Astrocyte (in vitro differentiated cells and primary cell): ENCODE measurements at regions not wholly inside any gene's neighbourhood (a gene's known extent, or its start where the extent isn't known, plus 50 kb on each side); places are given as distances from the start of the nearest gene placed in this dataset.

ENCODE experiments used
- DNase-seq: peaks from one replicate; pipeline ENCODE4 v3.0.0-alpha.2; 2010; ENCODE audit warnings: low read depth
- FAIRE-seq: peaks from 2 replicates; lab custom pipeline; 2011; peaks lifted over from hg19 to GRCh38; lab: Jason Lieb, UNC
- H2AFZ ChIP-seq: 2 replicates; pipeline ENCODE4 v1.6.0; 2012; ENCODE audit warnings: low read depth, low read length, inconsistent platforms
- H3K27ac ChIP-seq: 2 replicates; pipeline ENCODE4 v1.5.1; 2011; ENCODE audit warnings: low read depth, low read length, inconsistent platforms
- H3K27me3 ChIP-seq: 2 replicates; pipeline ENCODE4 v1.6.0; 2011; ENCODE audit warnings: low read length, inconsistent platforms; ENCODE audit not compliant: insufficient read depth
- H3K36me3 ChIP-seq: 2 replicates; pipeline ENCODE4 v1.5.1; 2011; ENCODE audit warnings: low read length, inconsistent platforms; ENCODE audit not compliant: insufficient read depth
- H3K4me1 ChIP-seq: 2 replicates; pipeline ENCODE4 v1.5.1; 2011; ENCODE audit warnings: low read length, inconsistent platforms; ENCODE audit not compliant: insufficient read depth
- H3K4me2 ChIP-seq: 2 replicates; pipeline ENCODE4 v1.6.0; 2012; ENCODE audit warnings: low read length, inconsistent platforms
- H3K4me3 ChIP-seq: 2 replicates; pipeline ENCODE4 v1.5.1; 2011; ENCODE audit warnings: low read depth, mild to moderate bottlenecking, low read length, inconsistent platforms; ENCODE audit not compliant: insufficient read depth
- H3K79me2 ChIP-seq: 2 replicates; pipeline ENCODE4 v1.6.0; 2012; ENCODE audit warnings: mild to moderate bottlenecking, low read length, inconsistent platforms; ENCODE audit not compliant: insufficient read depth
- H3K9ac ChIP-seq: 2 replicates; pipeline ENCODE4 v1.6.0; 2012; ENCODE audit warnings: mild to moderate bottlenecking, low read length, inconsistent platforms
- H3K9me3 ChIP-seq: 2 replicates; pipeline ENCODE4 v1.5.1; 2012; ENCODE audit warnings: low read depth, mild to moderate bottlenecking, low read length, inconsistent platforms; ENCODE audit not compliant: insufficient read depth
- H4K20me1 ChIP-seq: 2 replicates; pipeline ENCODE4 v1.6.0; 2012; ENCODE audit warnings: low read length, inconsistent platforms; ENCODE audit not compliant: insufficient read depth
- H3K27ac Mint-ChIP-seq: one replicate; pipeline ENCODE4 v1.8.0; 2021; ENCODE audit warnings: mild to moderate bottlenecking, mixed read lengths; ENCODE audit not compliant: unreplicated experiment
- H3K27me3 Mint-ChIP-seq: one replicate; pipeline ENCODE4 v1.8.0; 2021; ENCODE audit warnings: low read depth, mixed read lengths; ENCODE audit not compliant: unreplicated experiment
- H3K36me3 Mint-ChIP-seq: one replicate; pipeline ENCODE4 v1.8.0; 2021; ENCODE audit warnings: low read depth, mixed read lengths; ENCODE audit not compliant: unreplicated experiment
- H3K4me1 Mint-ChIP-seq: one replicate; pipeline ENCODE4 v1.8.0; 2021; ENCODE audit warnings: low read depth, mixed read lengths; ENCODE audit not compliant: unreplicated experiment
- H3K4me3 Mint-ChIP-seq: one replicate; pipeline ENCODE4 v1.8.0; 2021; ENCODE audit warnings: mild to moderate bottlenecking, moderate library complexity, mixed read lengths; ENCODE audit not compliant: unreplicated experiment
- H3K9me3 Mint-ChIP-seq: one replicate; pipeline ENCODE4 v1.8.0; 2021; ENCODE audit warnings: mild to moderate bottlenecking, mixed read lengths; ENCODE audit not compliant: unreplicated experiment
- EZH2 ChIP-seq: IDR thresholded peaks from 2 replicates; pipeline ENCODE4 v1.6.1; 2012; ENCODE audit warnings: mild to moderate bottlenecking, low read length, inconsistent platforms; ENCODE audit not compliant: insufficient read depth
- TF ChIP-seq, protein P1 (sequence below): IDR thresholded peaks from 2 replicates; pipeline ENCODE4 v1.5.1; 2011; ENCODE audit warnings: low read depth, mild to moderate bottlenecking, inconsistent platforms, low read length, moderate library complexity; ENCODE audit not compliant: insufficient read depth

DNA sequence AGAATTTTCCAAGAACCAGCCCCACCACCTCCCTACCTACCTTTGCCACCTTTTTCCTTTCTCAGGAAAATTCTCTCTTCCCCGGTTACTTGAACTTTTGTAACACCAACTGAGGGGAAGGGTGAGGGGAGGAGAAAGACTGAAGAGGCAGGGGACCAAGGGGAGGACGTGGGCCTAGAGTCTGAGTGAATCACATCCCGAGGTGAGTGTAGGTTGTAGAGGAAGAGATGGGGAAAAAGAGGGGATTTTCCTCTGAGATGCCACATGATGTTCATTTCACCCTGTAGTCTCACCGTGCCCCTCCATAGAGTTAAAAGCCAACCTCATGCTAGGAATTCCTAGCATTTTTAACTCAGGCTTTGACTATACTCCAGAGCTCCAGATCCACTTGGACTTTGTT is 311.8 kb downstream of the RPAP3 start:
- no peak for FAIRE-seq
- Mint-ChIP-seq H3K4me1 (peaks cover 10% of the 10 kb centered on the region), H3K27me3 (peaks cover 2% of the 10 kb centered on the region)

DNA sequence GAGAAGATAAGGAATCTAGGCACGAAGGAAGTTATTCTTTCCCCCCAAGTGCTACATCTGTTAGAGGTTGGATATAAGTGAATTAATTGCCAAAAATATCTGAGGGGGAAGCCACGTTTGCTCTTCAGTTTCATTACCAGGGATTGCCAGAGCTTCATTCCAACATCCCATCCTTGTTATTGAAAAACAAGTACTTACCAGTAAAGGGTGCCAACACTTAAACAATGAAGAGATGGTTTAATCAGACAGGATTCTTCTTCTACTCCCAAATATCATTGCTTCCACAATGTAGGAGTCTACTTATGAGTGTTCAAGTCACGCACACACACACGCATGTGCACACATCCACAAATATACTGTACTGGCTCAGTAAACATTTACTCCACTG is 312.4 kb downstream of the RPAP3 start:
- Histone ChIP-seq H3K4me3 (no peak overlapping the region), H3K79me2 (no peaks in the 10 kb centered on the region), H3K9ac (peak overlapping the region; percentile 2), H3K27me3 (no peaks in the 10 kb centered on the region), H2AFZ (no peak overlapping the region), H3K27ac (peak overlapping the region; percentile 22), H3K9me3 (no peaks in the 10 kb centered on the region), H4K20me1 (no peaks in the 10 kb centered on the region), H3K36me3 (no peaks in the 10 kb centered on the region), H3K4me2 (peak overlapping the region; percentile 35), H3K4me1 (peaks cover 17% of the 10 kb centered on the region)
- no peak overlapping the region for H3K4me3 Mint-ChIP-seq
- peaks cover 6% of the 10 kb centered on the region for H3K9me3 Mint-ChIP-seq
- peaks cover 4% of the 10 kb centered on the region for H3K27me3 Mint-ChIP-seq
- no peaks in the 10 kb centered on the region for H3K36me3 Mint-ChIP-seq
- no peak overlapping the region for H3K27ac Mint-ChIP-seq
- DNase-seq (no peak), FAIRE-seq (no peak)
- peaks cover 10% of the 10 kb centered on the region for H3K4me1 Mint-ChIP-seq
- TF ChIP-seq, protein P1, sequence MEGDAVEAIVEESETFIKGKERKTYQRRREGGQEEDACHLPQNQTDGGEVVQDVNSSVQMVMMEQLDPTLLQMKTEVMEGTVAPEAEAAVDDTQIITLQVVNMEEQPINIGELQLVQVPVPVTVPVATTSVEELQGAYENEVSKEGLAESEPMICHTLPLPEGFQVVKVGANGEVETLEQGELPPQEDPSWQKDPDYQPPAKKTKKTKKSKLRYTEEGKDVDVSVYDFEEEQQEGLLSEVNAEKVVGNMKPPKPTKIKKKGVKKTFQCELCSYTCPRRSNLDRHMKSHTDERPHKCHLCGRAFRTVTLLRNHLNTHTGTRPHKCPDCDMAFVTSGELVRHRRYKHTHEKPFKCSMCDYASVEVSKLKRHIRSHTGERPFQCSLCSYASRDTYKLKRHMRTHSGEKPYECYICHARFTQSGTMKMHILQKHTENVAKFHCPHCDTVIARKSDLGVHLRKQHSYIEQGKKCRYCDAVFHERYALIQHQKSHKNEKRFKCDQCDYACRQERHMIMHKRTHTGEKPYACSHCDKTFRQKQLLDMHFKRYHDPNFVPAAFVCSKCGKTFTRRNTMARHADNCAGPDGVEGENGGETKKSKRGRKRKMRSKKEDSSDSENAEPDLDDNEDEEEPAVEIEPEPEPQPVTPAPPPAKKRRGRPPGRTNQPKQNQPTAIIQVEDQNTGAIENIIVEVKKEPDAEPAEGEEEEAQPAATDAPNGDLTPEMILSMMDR: no peak
- no peak for TF ChIP-seq EZH2

More for the DNA sequence above, 311.8 kb downstream of the RPAP3 start:
- H3K9me3 ChIP-seq: no peaks in the 10 kb centered on the region
- H4K20me1 ChIP-seq: no peaks in the 10 kb centered on the region
- peak overlapping the region; percentile 35 for H3K4me2 ChIP-seq
- H3K4me1 ChIP-seq: peaks cover 17% of the 10 kb centered on the region
- H3K79me2 ChIP-seq: no peaks in the 10 kb centered on the region
- H3K27me3 ChIP-seq: no peaks in the 10 kb centered on the region
- H2AFZ ChIP-seq: no peak overlapping the region
- H3K36me3 ChIP-seq: no peaks in the 10 kb centered on the region
- Mint-ChIP-seq H3K27ac (peak overlapping the region; percentile 53), H3K4me3 (no peak overlapping the region), H3K36me3 (no peaks in the 10 kb centered on the region), H3K9me3 (peaks cover 6% of the 10 kb centered on the region)
- H3K9ac ChIP-seq: no peak overlapping the region
- peak; percentile 36 for DNase-seq
- H3K4me3 ChIP-seq: no peak overlapping the region
- TF ChIP-seq, protein P1: no peak
- TF ChIP-seq EZH2: no peak
- H3K27ac ChIP-seq: no peak overlapping the region

DNA sequence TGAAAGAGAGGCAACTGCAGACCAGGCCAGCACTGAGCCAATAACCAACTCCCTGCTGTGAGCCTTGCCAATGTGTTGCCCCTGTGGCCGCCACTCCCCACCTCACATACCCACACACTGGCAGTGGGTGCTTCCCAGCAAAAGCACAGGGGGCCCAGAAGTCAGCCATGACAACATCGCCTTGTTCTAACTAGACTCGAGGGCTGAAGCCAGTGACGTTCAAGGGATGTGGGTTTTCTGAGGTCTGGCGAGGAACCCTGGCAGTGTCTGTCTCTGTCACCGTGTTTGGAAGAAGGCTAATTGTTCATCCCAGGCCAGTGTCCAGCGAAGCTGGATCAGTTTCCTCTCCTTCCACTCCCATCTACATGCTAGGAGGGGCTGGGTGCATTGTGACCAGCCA is 311.8 kb upstream of the AMIGO2 start:
- TF ChIP-seq EZH2: no peak
- TF ChIP-seq, protein P1: no peak
- FAIRE-seq (no peak), DNase-seq (peak; percentile 52)
- no peaks in the 10 kb centered on the region for H3K36me3 ChIP-seq
- H3K4me1 ChIP-seq: peaks cover 17% of the 10 kb centered on the region
- peaks cover 4% of the 10 kb centered on the region for H3K27me3 Mint-ChIP-seq
- H2AFZ ChIP-seq: no peak overlapping the region
- H3K9me3 Mint-ChIP-seq: peaks cover under 1% of the 10 kb centered on the region
- H3K9me3 ChIP-seq: no peaks in the 10 kb centered on the region
- H3K4me3 ChIP-seq: no peak overlapping the region
- peaks cover 10% of the 10 kb centered on the region for H3K4me1 Mint-ChIP-seq
- no peaks in the 10 kb centered on the region for H4K20me1 ChIP-seq
- H3K4me2 ChIP-seq: no peak overlapping the region
- H3K27ac Mint-ChIP-seq: no peak overlapping the region
- H3K9ac ChIP-seq: no peak overlapping the region
- H3K4me3 Mint-ChIP-seq: no peak overlapping the region
- no peaks in the 10 kb centered on the region for H3K27me3 ChIP-seq
- no peaks in the 10 kb centered on the region for H3K79me2 ChIP-seq
- no peaks in the 10 kb centered on the region for H3K36me3 Mint-ChIP-seq
- no peak overlapping the region for H3K27ac ChIP-seq
